Heart right ventricle (tissue), 16 donors: ENCODE measurements at regions not wholly inside any gene's neighbourhood (a gene's known extent, or its start where the extent isn't known, plus 50 kb on each side); places are given as distances from the start of the nearest gene placed in this dataset.

Experiments used
- ATAC-seq, 8 donors: fragments of 200-7000 bp; cut with Tn5 transposase; one replicate each; pipeline ENCODE4 v1.9.1; 2020; ENCODE audit warnings: mild to moderate bottlenecking in 8 of 8, moderate library complexity in 8 of 8, moderate number of reproducible peaks in 1 of 8
- DNase-seq, 2 donors: peaks; one replicate each; pipeline ENCODE4 v3.0.0-alpha.2; 2020
- H3K27ac ChIP-seq, 10 donors: fragments of 200-600 bp; sonication (generic) in 2 of 10; one replicate each; pipeline versions ENCODE4 v1.5.0 to v1.8.0; 2020 to 2022; ENCODE audit warnings: mild to moderate bottlenecking in 3 of 10
- H3K27me3 ChIP-seq, 7 donors: fragments of 200-600 bp; one replicate each; pipeline ENCODE4 v1.8.0; 2021 to 2022; ENCODE audit warnings: mild to moderate bottlenecking in 2 of 7
- H3K36me3 ChIP-seq, 9 donors: fragments of 200-600 bp; sonication (generic) in 1 of 9; one replicate each; pipeline versions ENCODE4 v1.5.0 to v1.8.0; 2020 to 2022; ENCODE audit warnings: mild to moderate bottlenecking in 2 of 9
- H3K4me1 ChIP-seq, 9 donors: fragments of 200-600 bp; sonication (generic) in 1 of 9; one replicate each; pipeline versions ENCODE4 v1.5.0 to v1.8.0; 2020 to 2022; ENCODE audit warnings: mild to moderate bottlenecking in 4 of 9
- H3K4me3 ChIP-seq, 10 donors: fragments of 200-600 bp; sonication (generic) in 2 of 10; one replicate each; pipeline versions ENCODE4 v1.5.0 to v1.8.0; 2020 to 2022; ENCODE audit warnings: mild to moderate bottlenecking in 7 of 10, moderate library complexity in 2 of 10
- H3K9me3 ChIP-seq, 11 donors: fragments of 200-600 bp in 10 of 11; sonication (generic) in 2 of 11; one replicate each; pipeline versions ENCODE4 v1.5.0 to v1.8.0; 2013 to 2022; ENCODE audit warnings: mild to moderate bottlenecking in 2 of 11, control low read depth in 1 of 11, moderate library complexity in 1 of 11
- CTCF ChIP-seq, 9 donors: fragments of 200-600 bp; sonication (generic) in 2 of 9; IDR thresholded peaks; one replicate each; pipeline versions ENCODE4 v1.5.0 to v1.8.0; 2021 to 2022; ENCODE audit warnings: antibody characterized with exemption in 9 of 9, mild to moderate bottlenecking in 5 of 9, moderate library complexity in 1 of 9
- WGBS, 2 donors: extraction: QIAGEN DNeasy Blood & Tissue Kit; methylation state at CpG; one replicate each; pipeline ENCODE4 v1.1.7; 2013; ENCODE audit warnings: inconsistent platforms in 1 of 2; 5-methylcytosine and 5-hydroxymethylcytosine counted together
- intact Hi-C, 10 donors: fragments of 100-400 bp; cut with DNase I; formaldehyde crosslinking; loops; one replicate each; pipeline versions ENCODE4 v1.11.1 to v1.14.2; 2022
- donor health status: Arrhythmogenic right ventricular cardiomyopathy.
- donor health status: ischemic (EF 13 %, LVEDD 7.1; RV severe dilation, severe dysfunction).
- donor health status: healthy with polysubstance abuse.
- donor health status: DM: no; HTN: yes; CAD: no.
- donor health status: DM: no; HTN: no; CAD: no.
- donor health status: ischemic (EF 25% LVEDD 6.9; RV normal size, moderate dysfunction).
- donor health status: ischemic (EF 25% LVEDD 5.7; RV mildly dilated, moderate dysfunction).
- donor health status: healthy.
- donor health status: DM: yes; HTN: yes; CAD: no.
- donor health status: Ischemic cardiomyopathy.
- donor health status: ischemic (EF 35%, LVEDD 5.7; RV mildly dilated, moderate dysfunction).
- donor health status: nonischemic (EF 11% LVEDD 7.7; RV severe dilation, severe dysfunction).
- donor health status: DM: yes; HTN: yes; CAD: no.
- donor health status: PGD.
- donor health status: ischemic (EF 29% LVEDD 5.4; RV normal size, mild dysfunction).
- donor health status: nonischemic (EF 23%, LVEDD 6.1; RV moderate dilation, normal function).

GRCh38 chr20:24834310-24834709 lies 114.8 kb upstream of the CST7 start:
- H3K4me3 ChIP-seq, result no peak overlapping the region

GRCh38 chr20:24835195-24835594 lies 113.9 kb upstream of the CST7 start:
- intact Hi-C loops, result no loop called here

More at GRCh38 chr20:24834310-24834709, 114.8 kb upstream of the CST7 start:
- ATAC-seq, result no peak
- Histone ChIP-seq H3K27ac (no peak overlapping the region), H3K27me3 (peaks cover 0 to 11% (median 0%) of the 10 kb centered on the region in 7 donors), H3K36me3 (no peaks in the 10 kb centered on the region), H3K4me1 (no peaks in the 10 kb centered on the region), H3K9me3 (peaks cover 0 to 7% (median 0%) of the 10 kb centered on the region in 11 donors)
- intact Hi-C loops, result no loop called here
- TF ChIP-seq CTCF (IDR thresholded peaks at IDR 0.05), result no peak
- no peak for DNase-seq
- 89 to 95% methylated on average over 1 of the region's 1 CpG for whole genome bisulfite sequencing, 2 donors

GRCh38 chr20:24836041-24836533 lies 113.0 kb upstream of the CST7 start:
- Histone ChIP-seq H3K36me3 (no peaks in the 10 kb centered on the region), H3K4me1 (no peaks in the 10 kb centered on the region), H3K4me3 (no peak overlapping the region), H3K27ac (no peak overlapping the region), H3K27me3 (peaks cover 0 to 11% (median under 1%) of the 10 kb centered on the region in 7 donors), H3K9me3 (peaks cover 0 to 3% (median 0%) of the 10 kb centered on the region in 11 donors)
- TF ChIP-seq CTCF (IDR thresholded peaks at IDR 0.05), result no peak
- intact Hi-C loops, result no loop called here
- WGBS, 2 donors, result 79 to 80% methylated on average over 3 of the region's 3 CpGs
- DNase-seq (no peak), ATAC-seq (no peak)

More at GRCh38 chr20:24835195-24835594, 113.9 kb upstream of the CST7 start:
- DNase-seq, result no peak
- Histone ChIP-seq H3K27ac (no peak overlapping the region), H3K27me3 (peaks cover 0 to 11% (median 0%) of the 10 kb centered on the region in 7 donors), H3K9me3 (peaks cover 0 to 7% (median 0%) of the 10 kb centered on the region in 11 donors), H3K4me1 (no peaks in the 10 kb centered on the region), H3K4me3 (no peak overlapping the region), H3K36me3 (no peaks in the 10 kb centered on the region)
- TF ChIP-seq CTCF (IDR thresholded peaks at IDR 0.05), result no peak
- ATAC-seq, result no peak
- 66 to 80% methylated on average over 5 of the region's 5 CpGs for WGBS, 2 donors

GRCh38 chr20:24836661-24837299 lies 112.3 kb upstream of the CST7 start:
- no peaks in the 10 kb centered on the region for H3K4me1 ChIP-seq
- H3K27ac ChIP-seq, result no peak overlapping the region
- DNase-seq (no peak), ATAC-seq (no peak)
- H3K36me3 ChIP-seq, result no peaks in the 10 kb centered on the region
- intact Hi-C loops, result no loop called here
- WGBS, 2 donors, result 29 to 37% methylated on average over 9 of the region's 9 CpGs
- TF ChIP-seq CTCF (IDR thresholded peaks at IDR 0.05), result no peak
- H3K9me3 ChIP-seq, result no peaks in the 10 kb centered on the region
- peaks cover 0 to 18% (median 4%) of the 10 kb centered on the region in 7 donors for H3K27me3 ChIP-seq
- H3K4me3 ChIP-seq, result no peak overlapping the region
